Amniotic stem cell (primary cell): ENCODE measurements at regions not wholly inside any gene's neighbourhood (a gene's known extent, or its start where the extent isn't known, plus 50 kb on each side); places are given as distances from the start of the nearest gene placed in this dataset.

Experiments
- DNase-seq: peaks from one replicate; lab custom pipeline; 2025; lab: John Stamatoyannopoulos, UW

DNA sequence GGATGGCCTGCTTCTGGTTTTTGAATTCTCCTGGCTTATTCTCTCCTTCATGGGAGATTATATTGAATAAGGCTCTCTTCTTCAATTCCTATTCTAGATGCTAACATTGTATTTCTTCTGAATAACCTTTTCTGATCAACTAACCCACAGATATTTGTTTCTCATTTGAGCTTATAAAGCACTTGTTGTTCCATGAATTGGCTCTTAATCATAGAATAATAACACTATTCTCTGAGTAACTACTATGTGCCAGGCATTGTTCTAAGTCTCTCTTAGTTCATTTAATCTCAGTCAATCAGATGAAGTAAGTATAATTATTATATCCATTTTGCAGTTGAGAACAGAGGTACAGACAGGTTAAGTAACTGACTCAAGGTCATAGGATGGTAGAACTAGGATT lies 136.3 kb upstream of the MLIP start:
- no peak for DNase-seq

DNA sequence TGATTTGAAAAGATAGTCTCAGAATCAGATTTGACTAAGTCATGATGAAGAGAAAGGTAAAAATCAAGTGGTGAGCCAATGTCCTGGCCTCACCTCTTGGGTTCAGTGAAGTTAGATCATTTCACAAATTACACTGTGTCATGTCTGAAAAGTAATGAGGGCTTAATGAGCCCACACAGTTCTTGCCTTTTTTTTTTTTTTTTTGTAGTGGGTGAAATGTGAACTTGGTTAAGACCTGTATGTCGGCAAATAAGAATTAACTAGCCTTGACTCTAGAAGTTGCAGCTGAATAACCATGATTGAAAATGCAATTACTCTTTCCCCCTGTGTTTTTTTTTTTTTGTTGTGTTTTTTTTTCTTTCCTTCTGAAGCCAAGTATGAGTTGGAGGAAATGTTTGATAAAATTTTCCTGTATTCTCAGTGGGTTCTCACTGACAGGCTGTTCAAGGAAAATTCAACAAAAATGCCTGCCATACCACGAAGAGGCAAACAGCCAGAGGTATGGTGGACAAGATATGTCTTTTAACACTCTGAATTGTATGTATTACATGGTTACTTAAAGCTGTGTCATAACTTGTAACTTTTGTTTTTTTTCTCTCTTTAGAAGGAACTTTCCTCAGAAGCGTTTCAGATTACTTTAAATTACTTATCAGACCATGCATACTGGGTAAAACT lies 135.2 kb upstream of the MLIP start:
- DNase-seq, result no peak

DNA sequence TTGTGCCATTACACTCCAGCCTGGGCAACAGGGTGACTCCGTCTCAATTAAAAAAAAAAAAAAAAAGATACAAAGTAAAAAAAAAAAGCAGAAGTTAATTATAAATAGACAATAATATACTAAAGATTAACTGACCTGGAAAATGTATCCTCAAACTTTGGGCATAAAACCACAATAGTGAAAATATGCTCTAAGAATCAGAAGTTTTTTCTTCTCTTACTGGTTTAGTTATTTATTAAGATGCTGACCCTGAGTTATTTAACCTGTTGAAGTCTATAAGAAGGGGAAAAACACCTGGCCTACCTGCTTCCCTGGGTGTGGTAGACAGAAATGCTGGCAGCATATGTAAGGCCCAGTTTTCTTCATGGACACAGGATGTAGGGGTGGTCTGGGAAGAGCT lies 133.7 kb upstream of the MLIP start:
- DNase-seq, result no peak

DNA sequence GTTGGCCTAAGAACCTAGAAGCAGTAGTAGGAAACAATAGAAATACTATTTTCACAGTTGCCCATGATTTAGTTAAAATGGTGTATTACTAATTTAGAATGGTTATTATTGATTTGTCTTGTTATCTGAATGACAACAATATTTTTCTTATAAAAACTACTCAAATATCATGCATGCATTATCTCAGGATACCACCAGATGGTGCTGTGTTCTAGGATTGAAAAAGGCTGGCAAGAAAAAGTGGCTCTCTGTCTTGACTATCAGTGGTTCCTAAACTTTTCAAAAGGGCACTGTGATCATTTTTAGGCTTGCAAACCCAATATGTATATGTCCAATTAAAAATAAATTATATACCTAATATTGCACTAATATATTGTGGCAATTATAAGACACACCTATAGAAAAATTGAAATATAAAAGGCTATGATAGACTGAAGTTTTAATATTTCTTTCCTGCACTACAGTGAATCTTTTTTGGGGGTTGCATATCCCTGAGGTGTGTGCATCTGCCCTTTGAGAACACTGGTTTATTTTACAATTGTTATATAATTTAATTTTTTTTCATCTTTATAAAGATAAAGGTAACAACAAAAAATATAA lies 131.7 kb upstream of the MLIP start:
- DNase-seq, result no peak

DNA sequence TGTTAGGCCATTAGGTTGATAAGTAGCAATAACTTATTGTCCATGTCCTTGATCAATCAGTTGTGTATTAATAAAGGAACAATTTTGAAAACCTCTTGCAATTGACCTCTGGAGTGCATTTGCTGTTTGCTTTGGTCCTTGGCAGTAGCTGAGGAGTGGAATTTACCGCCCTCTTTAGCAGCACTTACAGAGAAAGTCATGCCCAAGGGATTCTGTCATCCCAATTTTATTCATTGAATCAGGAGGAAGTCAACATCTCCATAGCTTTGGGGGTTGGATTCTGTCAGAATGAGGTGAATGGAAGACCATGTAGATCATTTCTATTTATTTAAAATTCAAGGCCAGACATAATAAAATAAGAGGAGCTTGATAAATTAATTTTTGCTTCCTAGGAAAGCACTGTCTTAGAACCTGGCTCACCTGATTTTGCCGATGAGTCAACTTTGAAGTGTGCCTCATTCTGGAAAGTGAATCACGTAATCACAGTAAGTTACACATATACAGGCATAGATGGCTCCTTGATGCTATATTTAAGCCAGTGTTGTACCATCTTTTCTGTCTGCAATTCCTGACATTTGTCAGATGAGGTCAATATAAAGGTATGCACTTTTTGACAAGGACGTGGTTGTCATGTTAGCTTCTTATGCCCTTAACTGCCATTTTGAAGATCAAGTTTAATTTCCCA lies 128.7 kb upstream of the MLIP start:
- no peak for DNase-seq

DNA sequence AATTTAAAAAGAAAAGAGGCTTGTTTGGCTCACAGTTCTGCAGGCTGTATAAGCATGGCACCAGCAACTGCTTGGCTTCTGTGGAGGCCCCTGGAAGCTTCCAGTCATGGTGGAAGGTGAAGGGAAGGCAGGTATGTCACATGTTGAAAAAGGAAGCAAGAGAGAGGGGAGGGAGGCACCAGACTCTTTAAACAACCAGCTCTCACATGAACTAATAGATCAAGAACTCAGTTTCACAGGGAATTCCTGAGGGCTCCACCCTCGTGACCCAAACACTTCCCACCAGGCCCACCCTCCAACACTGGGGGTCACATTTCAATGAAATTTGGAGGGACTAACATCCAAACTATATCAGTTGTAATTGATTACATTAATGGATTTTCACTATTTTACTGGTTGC lies 127.9 kb upstream of the MLIP start:
- no peak for DNase-seq

DNA sequence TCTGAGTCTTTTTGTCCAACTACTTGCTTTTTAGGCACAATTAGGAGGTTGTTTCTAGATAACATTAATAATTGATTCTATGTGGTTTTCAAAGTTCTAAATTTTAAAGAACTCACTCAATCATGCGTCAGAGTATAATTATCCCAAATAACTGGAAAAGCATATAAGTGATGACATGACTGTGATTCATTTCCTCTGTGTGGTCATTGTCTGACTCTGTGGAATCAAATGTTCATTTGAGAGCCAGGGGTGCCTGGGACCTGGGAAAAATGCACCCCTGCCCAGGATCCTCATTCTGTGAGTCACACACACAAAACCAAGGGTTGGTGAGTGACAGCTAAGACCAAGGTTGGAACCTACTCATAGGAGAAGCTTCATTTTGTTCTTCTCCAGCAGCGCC lies 127.1 kb upstream of the MLIP start:
- peak; percentile 85 for DNase-seq

DNA sequence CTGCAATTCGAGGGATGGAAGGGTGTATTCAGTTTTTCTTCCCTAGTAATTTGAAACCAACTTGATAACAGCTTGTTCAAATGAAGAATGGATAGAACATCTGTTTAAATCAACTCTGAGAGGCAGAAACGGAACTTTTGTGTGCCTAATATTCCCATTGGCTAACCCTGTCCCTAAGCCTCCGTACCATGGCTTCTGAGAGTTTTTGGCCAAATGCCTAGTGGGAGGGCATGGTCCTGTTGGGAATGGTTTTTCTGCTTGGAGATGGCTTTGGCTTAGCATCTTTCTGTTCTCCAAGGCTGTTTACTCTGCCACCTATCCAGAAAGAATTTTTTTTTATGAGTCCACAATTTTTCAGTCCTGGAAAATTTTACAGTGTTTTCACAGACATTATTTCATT lies 126.7 kb upstream of the MLIP start:
- no peak for DNase-seq

DNA sequence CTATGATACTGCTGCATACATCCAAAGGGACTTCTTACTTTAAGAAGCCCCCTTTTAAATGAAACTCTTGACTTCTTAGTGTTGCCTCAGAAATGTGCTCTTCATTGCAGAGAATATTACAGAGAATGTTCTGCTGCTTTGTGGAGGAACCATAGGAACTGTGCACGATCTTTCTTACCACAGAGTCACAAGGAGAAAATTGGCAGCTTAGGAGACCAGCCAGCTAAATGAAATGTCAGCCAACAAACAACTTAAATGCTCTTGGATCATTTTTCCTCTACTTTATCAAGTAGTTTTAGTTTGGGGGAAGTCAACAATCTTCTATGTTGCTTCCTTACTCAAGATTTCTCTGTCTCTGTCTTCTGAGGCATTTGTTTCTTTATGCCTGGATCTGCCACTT lies 125.9 kb upstream of the MLIP start:
- DNase-seq, result no peak

DNA sequence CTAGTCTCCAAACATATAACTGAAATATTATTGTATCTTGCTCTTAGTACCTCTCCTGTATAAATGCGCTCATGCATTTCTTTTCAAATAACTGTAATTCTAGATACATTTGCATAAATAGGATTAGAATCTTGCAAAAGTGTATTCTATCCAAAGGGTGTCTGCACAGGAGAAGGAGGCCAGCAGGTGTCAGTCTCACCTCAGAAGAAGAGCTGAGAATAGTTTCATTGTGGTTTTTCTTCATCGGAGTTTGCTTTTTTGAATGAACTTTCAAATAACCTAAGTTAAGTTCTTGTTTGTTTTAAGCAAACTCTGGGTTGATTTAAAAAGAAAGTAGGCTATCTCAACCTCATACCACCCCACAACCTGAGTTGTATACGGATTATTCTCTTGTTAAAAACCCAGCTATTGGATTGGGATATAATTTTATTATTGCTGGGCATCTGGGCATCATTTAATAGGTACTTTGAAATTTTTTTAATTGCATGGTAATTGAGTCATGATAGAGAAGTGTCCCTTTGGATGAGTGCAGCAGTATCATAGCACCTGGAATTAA lies 125.0 kb upstream of the MLIP start:
- peak; percentile 48 for DNase-seq

DNA sequence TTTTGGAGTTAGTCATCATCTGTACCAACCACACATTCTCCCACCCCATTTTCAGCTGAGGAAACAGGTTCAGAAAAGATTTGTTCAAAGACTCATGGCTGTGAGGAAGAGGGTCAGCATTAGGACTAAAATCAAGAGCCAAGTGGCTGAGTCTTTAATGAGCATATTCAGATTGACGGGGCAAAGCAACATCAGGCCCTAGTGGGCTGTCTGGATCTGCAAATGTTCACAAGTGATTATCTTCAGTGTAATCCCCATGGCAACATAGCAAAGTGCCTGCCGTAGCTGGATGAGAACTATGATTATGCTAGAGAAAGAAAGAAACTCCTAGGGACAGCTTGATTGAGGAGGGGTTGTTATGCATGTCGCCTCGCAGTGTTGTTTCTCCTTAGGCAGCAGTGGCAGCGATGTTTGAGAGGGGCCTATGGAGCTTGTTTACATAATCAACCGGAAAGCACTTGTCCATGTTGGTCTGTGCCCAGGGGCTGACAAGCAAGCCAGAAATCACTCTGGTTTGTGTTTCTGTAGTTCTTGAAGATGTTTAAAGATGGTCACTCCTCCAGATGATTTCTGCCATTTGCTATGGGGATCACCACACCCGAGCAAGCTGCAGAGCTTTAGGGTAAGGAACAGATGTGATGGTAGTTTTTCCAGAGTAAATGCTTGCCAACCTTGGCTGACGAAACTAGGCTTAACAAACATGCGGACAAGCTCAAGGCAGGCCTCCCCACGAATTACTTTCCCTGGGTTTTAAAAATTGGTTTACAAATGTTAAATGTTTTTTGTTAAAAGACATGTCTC lies 124.3 kb upstream of the MLIP start:
- DNase-seq, result no peak

DNA sequence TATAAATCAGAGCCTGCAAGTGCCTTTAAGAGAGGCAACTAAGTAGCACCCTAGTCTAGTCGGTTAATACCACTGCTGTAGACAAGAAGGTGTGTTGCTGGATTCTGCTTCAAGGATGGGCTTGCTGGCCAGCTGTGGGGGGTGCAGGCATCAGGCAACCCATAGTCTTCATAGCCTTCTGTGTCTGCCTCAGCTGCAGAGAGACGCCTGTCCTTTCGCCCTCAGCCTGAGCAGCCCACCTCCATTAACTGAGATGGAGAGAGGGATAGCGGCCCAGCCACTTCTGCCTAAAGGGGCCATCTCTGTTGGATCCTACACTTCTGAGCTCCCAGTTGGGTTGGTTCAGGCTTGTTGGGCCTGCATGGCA lies 123.7 kb upstream of the MLIP start:
- DNase-seq, result no peak

DNA sequence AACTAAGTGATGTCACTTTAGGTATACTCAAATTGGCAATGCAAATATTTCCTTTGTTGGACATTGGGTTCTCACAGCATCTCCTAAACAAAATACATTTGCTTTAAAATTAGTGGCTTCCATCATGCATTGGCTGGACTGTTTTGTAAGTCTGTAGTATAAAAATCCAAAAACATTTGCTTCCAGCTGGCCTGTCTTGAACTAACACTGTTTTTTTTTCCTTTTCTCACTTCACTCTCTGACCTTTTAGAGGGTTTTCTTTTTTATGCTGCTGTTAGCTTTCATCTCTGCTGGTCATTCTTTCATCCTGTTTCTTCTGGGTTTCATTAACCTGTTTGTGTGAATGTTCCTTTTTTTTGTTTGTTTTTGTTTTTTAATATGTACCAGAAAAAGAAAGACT lies 121.7 kb upstream of the MLIP start:
- no peak for DNase-seq

DNA sequence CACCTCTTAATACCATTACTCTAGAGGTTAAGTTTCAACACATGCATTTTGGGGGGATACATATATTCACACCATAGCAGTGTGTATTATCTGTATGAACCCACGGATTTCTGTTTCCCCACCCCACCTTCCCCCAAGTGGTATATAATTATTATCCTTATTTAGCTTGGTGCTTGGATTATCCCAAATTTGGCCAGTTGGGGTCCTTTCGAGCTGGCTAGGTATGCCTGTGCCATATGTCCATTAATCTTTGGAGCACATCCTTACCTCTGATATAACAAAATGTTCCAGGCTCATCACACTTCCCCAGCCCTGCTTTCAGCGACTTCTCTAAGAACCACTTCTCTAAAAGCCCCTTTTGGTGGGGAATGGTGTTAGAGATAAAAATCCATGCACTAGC lies 118.7 kb upstream of the MLIP start:
- DNase-seq, result no peak

DNA sequence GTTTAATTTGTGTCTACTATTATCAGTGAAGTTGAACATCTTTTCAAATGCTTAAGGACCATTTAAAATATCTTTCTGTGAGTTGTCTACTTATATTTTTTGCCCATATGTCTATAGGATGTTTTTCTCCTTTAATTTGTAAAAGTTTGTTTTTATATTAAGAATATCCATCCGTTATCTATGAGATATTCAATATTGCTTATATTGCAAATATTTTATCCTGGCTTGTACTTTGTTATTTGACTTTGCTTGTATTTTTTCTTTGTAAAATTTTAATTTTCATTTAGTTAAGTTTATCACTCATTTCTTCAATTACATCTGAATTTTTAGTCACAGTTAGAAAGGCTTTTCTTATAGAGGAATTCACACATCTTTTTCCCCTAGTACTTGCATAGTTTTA lies 117.0 kb upstream of the MLIP start:
- DNase-seq, result no peak

DNA sequence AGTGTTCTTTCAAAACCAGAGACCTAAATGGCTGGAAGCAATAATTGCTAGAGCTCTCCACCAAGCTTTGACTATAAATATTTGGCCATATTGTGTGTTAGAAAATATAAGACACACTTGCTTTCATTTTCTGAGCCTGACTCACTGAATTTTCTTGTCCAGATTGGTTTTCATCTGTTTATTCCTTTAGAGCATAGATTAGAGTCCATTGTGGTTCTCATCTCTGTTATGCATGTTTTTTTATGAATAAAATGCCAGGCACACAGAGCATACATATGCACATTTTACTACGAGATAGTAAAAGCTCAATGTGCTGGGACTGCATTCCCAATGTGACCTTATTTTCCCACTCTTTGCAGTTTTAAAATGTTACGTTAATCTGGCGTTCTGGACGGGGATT lies 115.3 kb upstream of the MLIP start:
- DNase-seq, result no peak

DNA sequence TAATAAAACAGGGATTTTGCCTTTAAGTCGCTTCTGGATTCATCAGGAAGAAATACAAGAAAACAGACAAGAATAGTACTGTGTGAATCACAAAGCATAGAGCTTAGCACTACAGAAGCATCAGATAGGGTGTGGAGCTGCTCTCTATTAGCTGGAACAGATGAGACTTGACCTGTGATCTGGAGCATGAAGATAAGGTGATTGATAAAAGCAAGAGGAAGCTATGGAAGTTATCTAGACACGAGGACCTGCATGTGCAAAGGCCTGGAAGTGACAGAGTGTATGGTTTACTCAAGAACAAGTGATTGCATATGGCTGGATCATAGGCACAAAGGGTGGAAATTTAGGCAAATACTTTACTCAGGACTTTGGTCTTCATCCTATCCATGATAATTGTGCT lies 112.9 kb upstream of the MLIP start:
- DNase-seq, result no peak

DNA sequence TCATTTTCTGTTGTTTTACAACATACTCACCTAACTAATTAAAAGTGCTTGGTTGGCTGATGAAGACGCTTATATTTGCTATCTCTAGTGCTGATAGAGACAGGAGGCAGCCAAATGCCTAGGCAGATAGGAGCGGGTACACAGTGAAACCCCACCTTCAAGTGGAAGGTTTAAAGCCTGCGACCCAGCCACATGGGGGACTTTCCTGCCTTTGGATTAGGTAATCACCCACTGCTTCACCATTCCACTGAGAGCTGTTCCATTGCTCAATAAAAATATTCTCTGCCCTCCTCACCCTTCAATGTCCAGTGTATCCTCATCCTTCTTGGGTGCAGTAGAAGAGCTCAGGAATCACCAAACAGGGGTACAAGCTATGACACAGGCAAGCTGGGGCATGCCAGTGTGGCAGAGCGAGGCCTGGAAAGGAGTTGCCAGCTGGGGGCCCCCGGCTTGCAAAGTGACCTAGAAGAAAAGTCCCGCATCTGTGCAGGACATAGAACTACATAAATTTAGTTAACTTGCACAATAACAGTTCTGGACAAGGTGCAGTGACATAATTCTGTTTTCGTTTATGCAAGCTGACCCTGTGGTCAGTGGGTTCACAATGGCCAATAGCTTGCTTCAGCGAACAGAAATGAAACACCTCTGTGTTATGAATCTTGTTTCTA lies 112.0 kb upstream of the MLIP start:
- no peak for DNase-seq

DNA sequence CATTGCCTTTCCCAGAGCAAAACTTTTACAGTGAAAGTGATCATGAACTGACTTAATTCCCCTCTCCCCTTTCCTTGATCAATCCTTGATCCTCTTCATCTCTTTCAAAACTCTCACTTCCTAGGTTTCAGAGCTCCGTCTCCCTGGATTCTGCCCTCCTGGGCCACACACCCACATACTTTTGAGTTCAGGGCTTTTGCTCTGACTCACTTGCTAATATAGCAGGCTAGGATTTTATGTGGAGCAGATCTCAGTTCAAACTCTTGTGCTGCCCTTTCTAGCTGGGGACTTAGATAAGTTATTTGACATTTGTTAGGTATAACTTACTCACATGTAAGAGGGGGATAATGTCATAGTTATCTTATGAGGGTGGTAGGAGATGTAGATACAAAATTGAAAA lies 109.1 kb upstream of the MLIP start:
- DNase-seq, result no peak

DNA sequence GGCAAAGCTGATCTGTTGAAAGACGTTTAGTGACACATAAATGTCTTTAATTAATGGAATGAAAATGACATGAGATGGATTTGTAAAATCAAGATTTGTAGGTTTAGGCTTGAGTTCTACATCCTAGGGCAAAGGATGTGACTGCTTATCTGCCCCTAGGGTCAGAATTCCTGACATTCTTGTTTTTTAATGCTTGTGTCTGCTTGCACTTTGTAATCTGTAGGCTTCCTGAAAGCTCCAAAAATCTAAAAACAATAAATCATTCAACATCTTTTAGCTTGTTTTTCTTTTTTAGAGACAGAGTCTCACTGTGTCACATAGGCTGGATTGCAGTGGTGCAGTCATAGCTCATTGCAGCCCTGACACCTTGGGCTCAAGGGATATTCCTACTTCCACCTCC lies 107.9 kb upstream of the MLIP start:
- DNase-seq, result no peak

DNA sequence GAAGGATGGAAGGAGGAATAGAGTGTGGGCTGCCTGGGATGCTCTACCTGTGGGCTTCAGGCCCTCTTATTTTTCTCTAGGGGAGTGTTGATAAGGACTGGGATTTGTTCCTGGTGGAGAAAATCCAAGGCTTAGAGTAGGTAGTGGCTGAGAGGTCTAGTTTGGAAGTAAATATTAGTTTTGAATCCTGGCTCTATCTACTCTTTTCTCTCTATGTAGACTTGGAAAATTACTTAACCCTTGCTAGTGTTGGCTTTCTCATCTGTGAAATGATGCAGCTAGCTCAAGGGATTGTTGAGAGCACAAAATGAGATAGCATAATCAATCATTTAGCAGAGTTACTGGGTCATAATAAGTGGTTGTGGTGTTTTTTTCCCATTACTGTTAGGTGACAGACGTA lies 102.7 kb upstream of the MLIP start:
- no peak for DNase-seq

DNA sequence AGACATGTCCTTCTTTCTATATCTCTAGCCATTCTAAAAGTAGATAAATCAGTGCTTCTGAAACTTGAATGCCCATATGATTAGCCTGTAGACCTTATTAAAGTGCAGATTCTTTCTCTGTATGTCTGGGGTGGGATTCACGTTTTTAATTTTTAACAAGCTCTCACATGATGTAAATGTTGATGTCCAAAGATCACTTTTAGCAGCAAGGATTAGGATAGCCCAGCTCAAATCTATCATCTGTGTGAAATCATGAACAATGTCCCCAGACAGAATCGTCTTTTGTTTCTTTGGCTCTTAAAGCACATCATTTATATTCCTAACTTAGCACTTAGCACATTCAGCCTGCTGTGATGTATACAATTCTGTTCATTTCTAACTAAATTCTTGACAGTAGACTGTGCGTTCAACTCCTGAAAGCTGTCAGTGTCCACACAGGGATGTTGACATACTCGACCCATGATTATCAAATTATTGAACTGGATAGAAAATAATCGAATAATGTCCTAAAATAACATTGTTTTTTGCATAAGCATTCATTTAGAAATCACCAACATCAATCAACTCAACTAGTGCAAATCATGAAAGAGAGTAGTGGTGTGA lies 102.1 kb upstream of the MLIP start:
- no peak for DNase-seq
